Activated B cell treated with CpG ODN at 0.5 μM for 24 hours (primary cell): ENCODE measurements at regions not wholly inside any gene's neighbourhood (a gene's known extent, or its start where the extent isn't known, plus 50 kb on each side); places are given as distances from the start of the nearest gene placed in this dataset.

Experiments used
- ATAC-seq: fragments of 200-7000 bp; cut with Tn5 transposase; one replicate; pipeline ENCODE4 v1.10.0; 2021; ENCODE audit warnings: low read depth, mild to moderate bottlenecking, moderate library complexity
- CTCF ChIA-PET: fragments of 350-600 bp; sonication (Branson Sonifier 250); formaldehyde crosslinking; loops from one replicate; lab custom pipeline; 2021; ENCODE audit warnings: antibody characterized with exemption; lab: Charles Lee
- POLR2A ChIA-PET: fragments of 350-600 bp; sonication (Branson Sonifier 250); formaldehyde crosslinking; loops from one replicate; lab custom pipeline; 2021; ENCODE audit warnings: antibody characterized with exemption; lab: Charles Lee
- DNase-seq: peaks from one replicate; pipeline ENCODE4 v3.0.0; 2022
- H3K27ac Mint-ChIP-seq: one replicate; pipeline ENCODE4 v1.8.0; 2020; ENCODE audit warnings: mixed read lengths
- H3K27me3 Mint-ChIP-seq: one replicate; pipeline ENCODE4 v1.8.0; 2021; ENCODE audit warnings: mixed read lengths
- H3K36me3 Mint-ChIP-seq: one replicate; pipeline ENCODE4 v1.8.0; 2021; ENCODE audit warnings: low read depth, mixed read lengths
- H3K4me1 Mint-ChIP-seq: one replicate; pipeline ENCODE4 v1.8.0; 2021; ENCODE audit warnings: mixed read lengths
- H3K4me3 Mint-ChIP-seq: one replicate; pipeline ENCODE4 v1.8.0; 2020; ENCODE audit warnings: mild to moderate bottlenecking, mixed read lengths
- H3K9me3 Mint-ChIP-seq: one replicate; pipeline ENCODE4 v1.8.0; 2020; ENCODE audit warnings: mixed read lengths
- CTCF ChIP-seq: fragments of 200-600 bp; IDR thresholded peaks from one replicate; pipeline ENCODE4 v1.8.0; 2022; ENCODE audit warnings: antibody characterized with exemption, mild to moderate bottlenecking
- intact Hi-C: fragments of 100-400 bp; cut with micrococcal nuclease; formaldehyde crosslinking; loops from one replicate; pipeline ENCODE4 v1.15.1; 2024

- no peak overlapping the region for H3K27ac Mint-ChIP-seq
- no peaks in the 10 kb centered on the region for H3K9me3 Mint-ChIP-seq
- CTCF ChIA-PET: no interaction called here
- POLR2A ChIA-PET: no interaction called here
- ATAC-seq (no peak), DNase-seq (no peak)
- no peaks in the 10 kb centered on the region for H3K36me3 Mint-ChIP-seq
- H3K4me3 Mint-ChIP-seq: no peak overlapping the region
- intact Hi-C loops: no loop called here
- no peak for TF ChIP-seq CTCF
- no peaks in the 10 kb centered on the region for H3K4me1 Mint-ChIP-seq
- H3K27me3 Mint-ChIP-seq: no peaks in the 10 kb centered on the region
These were observed 184.6 kb upstream of the CARD18 start for GRCh38 chr11:105324156-105324555.

- CTCF ChIA-PET: no interaction called here
- intact Hi-C loops: no loop called here
These were observed 182.1 kb upstream of the CARD18 start for GRCh38 chr11:105321696-105322095.

GRCh38 chr11:105315287-105315686 is 175.7 kb upstream of the CARD18 start:
- no peak for ATAC-seq
- Mint-ChIP-seq H3K27me3 (no peaks in the 10 kb centered on the region), H3K4me3 (no peak overlapping the region), H3K36me3 (no peaks in the 10 kb centered on the region), H3K9me3 (no peaks in the 10 kb centered on the region), H3K4me1 (no peaks in the 10 kb centered on the region), H3K27ac (no peak overlapping the region)
- intact Hi-C loops: no loop called here
- CTCF ChIA-PET: no interaction called here
- POLR2A ChIA-PET: no interaction called here
- no peak for TF ChIP-seq CTCF
- no peak for DNase-seq

More at GRCh38 chr11:105321696-105322095, 182.1 kb upstream of the CARD18 start:
- no peak for DNase-seq
- H3K36me3 Mint-ChIP-seq: no peaks in the 10 kb centered on the region
- H3K27ac Mint-ChIP-seq: no peak overlapping the region
- POLR2A ChIA-PET: no interaction called here
- ATAC-seq: no peak
- H3K4me3 Mint-ChIP-seq: no peak overlapping the region
- H3K4me1 Mint-ChIP-seq: no peaks in the 10 kb centered on the region
- no peaks in the 10 kb centered on the region for H3K27me3 Mint-ChIP-seq
- no peak for TF ChIP-seq CTCF
- no peaks in the 10 kb centered on the region for H3K9me3 Mint-ChIP-seq

GRCh38 chr11:105312266-105312665 is 172.7 kb upstream of the CARD18 start:
- no peaks in the 10 kb centered on the region for H3K4me1 Mint-ChIP-seq
- no peak for TF ChIP-seq CTCF
- H3K27ac Mint-ChIP-seq: no peak overlapping the region
- H3K27me3 Mint-ChIP-seq: no peaks in the 10 kb centered on the region
- no peak overlapping the region for H3K4me3 Mint-ChIP-seq
- intact Hi-C loops: no loop called here
- POLR2A ChIA-PET: no interaction called here
- CTCF ChIA-PET: no interaction called here
- DNase-seq: no peak
- no peaks in the 10 kb centered on the region for H3K36me3 Mint-ChIP-seq
- no peaks in the 10 kb centered on the region for H3K9me3 Mint-ChIP-seq
- ATAC-seq: no peak

GRCh38 chr11:105298630-105299029 is 159.1 kb upstream of the CARD18 start:
- H3K4me3 Mint-ChIP-seq: no peak overlapping the region
- no peaks in the 10 kb centered on the region for H3K9me3 Mint-ChIP-seq
- ATAC-seq (no peak), DNase-seq (no peak)
- H3K27me3 Mint-ChIP-seq: no peaks in the 10 kb centered on the region
- H3K36me3 Mint-ChIP-seq: no peaks in the 10 kb centered on the region
- intact Hi-C loops: no loop called here
- H3K27ac Mint-ChIP-seq: no peak overlapping the region
- CTCF ChIA-PET: no interaction called here
- no peak for TF ChIP-seq CTCF
- H3K4me1 Mint-ChIP-seq: no peaks in the 10 kb centered on the region
- POLR2A ChIA-PET: no interaction called here
